GM18870 (cell line): ENCODE measurements at regions not wholly inside any gene's neighbourhood (a gene's known extent, or its start where the extent isn't known, plus 50 kb on each side); places are given as distances from the start of the nearest gene placed in this dataset.
"Not testable (repeated sequence)": the region's sequence is repeated elsewhere in the genome, so short reads cannot be mapped to it uniquely, and the experiment has no call there.

Experiments
- ATAC-seq: cut with Tn5 transposase; IDR thresholded peaks from one replicate; pipeline ENCODE4 v1.9.1; 2021; ENCODE audit warnings: moderate library complexity; ENCODE audit not compliant: unreplicated experiment

DNA sequence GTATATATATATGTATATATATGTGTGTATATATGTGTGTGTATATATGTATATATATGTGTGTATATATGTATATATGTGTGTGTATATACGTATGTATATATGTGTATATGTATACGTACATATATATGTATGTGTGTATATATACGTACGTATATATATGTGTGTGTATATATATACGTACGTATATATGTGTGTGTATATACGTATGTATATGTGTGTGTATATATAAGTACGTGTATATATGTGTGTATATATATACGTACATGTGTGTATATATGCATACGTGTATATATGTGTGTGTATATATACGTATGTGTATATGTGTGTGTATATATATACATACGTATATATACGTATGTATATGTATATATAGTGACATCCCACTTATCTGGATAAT is 154.4 kb downstream of the CDRT15L2 start:
- ATAC-seq, result no peak

DNA sequence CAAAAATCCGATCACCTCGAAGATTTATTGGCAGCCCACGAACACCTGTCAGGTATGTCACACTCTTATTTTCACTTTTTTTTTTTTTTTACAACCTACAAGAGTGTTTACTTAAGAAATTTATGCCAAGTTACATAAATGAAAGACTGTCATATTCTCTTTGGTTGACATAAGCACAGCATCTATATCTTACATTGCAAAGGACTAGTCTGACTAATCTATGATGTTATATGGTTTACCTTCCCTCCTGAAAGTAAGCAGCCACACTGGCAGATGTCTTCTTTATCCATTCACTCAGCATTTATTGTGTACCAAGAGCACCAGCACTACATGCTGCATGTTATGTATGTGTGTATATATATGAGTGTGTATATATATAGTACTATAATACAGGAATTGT is 156.3 kb downstream of the CDRT15L2 start:
- no peak for ATAC-seq

- not testable (repeated sequence) for ATAC-seq
Observed at GRCh38 chr17:20737636-20738035, 158.1 kb downstream of the CDRT15L2 start.

GRCh38 chr17:20771104-20771503 is 191.6 kb downstream of the CDRT15L2 start:
- ATAC-seq, result no peak

GRCh38 chr17:20774472-20775135 is 195.1 kb downstream of the CDRT15L2 start:
- ATAC-seq, result no peak

DNA sequence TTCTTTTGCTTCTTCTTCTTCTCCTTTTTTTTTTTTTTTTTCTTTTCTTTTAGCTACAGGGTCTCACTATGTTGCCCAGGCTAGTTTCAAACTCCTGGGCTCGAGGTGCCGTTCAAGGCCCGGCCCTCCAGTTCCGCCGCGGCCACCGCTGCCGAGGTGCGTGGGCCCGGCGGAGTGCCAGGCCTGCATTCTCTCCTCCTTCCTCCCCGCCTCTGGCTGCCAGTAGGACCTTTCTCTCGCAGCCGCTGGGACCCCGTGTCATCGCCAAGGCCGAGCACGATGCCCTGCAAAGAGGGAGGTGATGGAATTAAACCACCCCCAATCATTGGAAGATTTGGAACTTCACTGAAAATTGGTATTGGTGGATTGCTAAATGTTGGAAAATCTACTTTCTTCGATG is 195.8 kb downstream of the CDRT15L2 start:
- no peak for ATAC-seq

GRCh38 chr17:20779521-20779920 is 200.0 kb downstream of the CDRT15L2 start:
- no peak for ATAC-seq

DNA sequence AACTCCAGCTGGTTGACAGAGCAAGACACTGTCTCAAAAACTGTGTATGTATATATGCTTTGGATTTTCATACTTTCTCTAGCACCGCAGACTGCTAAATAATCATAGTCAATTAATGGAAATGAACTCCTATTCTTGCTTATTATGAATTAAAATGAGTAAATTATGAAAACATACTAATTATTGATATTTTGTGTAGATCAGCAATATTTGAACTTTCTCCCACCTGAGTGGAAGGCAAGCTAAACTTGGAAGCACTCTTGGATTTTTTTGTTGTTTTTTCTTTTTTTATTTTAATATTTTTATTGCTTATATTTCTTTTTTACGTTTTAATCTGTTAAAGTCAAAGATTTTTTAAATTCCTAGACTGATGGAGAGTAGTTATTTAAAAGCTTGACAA is 201.7 kb downstream of the CDRT15L2 start:
- ATAC-seq, result no peak

- ATAC-seq, result not testable (repeated sequence)
Observed at GRCh38 chr17:20781869-20782268, 202.3 kb downstream of the CDRT15L2 start.

DNA sequence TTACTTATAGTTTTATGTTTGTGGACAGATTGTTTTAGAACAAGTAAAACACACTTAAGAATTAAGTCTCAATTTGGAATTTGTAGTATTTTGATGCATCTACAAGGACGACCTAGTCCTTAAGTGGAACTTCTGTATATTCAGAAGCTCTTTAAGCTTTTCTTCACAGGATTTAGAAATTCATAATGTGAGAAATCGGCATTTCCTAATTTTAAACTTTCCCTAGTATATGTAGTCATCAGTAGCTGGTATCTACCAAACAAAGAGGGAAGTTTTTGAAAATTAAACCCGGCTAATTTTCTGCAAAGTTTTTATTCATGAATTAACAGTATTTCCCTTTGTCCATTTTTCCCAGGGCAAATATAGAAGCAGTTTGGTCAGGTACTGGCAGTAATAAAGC is 203.6 kb downstream of the CDRT15L2 start:
- no peak for ATAC-seq

- ATAC-seq, result no peak
Observed at GRCh38 chr17:20784100-20784665, 204.7 kb downstream of the CDRT15L2 start.

- ATAC-seq, result no peak
Observed at GRCh38 chr17:20787281-20787680, 207.8 kb downstream of the CDRT15L2 start.

DNA sequence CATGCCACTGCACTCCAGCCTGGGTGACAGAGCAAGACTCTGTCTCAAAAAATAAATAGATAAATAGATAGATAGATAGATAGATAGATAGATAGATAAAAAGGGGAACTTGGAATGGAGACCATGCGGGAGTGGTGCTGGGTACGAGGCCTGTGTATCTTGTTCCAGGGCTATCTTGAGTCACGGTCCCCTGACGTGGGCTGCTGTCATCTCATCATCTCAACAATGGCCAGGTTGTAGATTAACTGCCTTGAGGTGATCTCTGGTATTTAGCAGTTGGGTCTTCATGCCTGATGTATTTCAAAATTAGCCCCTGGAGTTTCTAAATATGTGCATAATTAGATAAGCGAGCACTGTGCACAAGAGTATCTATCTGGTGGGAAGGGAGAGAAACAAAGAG is 212.1 kb downstream of the CDRT15L2 start:
- ATAC-seq, result no peak

GRCh38 chr17:20794532-20794931 is 215.0 kb downstream of the CDRT15L2 start:
- ATAC-seq, result not testable (repeated sequence)

GRCh38 chr17:20797292-20797691 is 217.8 kb downstream of the CDRT15L2 start:
- ATAC-seq, result no peak

DNA sequence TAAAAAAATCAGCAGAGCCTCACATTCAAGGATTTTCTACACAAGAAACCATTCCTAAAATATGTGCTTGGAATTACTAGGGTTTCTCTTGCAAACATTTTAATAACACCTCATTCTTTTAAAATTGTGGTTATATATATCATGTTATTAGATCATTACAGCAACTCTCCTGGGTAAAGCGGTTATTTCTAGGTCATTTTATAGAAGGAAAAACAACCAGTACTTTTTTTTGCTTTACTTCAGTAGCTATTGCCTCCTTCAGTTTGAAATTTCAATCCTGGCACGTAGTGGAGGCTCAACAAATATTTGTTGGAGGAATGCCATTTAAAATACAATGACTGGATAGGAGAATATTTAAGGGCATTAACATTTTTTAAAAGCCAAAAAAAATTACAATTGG is 220.6 kb downstream of the CDRT15L2 start:
- no peak for ATAC-seq

DNA sequence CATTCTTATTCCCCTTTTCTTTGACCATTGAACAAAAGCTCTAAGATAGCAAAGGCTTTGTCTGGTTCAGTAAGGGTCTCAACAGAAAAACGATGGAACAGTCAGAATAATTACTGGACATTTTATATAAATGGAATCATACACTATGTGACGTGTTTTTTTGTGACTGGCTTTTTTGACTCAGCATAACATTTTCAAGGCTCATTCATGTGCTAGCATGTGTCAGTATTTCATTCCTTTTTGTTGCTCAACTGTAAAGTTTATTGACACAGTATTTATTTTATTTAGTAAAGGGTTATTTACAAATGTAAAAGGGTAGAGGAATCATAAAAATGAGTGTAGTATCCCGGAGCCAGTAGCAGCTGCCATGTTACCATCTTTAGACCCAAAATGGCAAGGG is 226.2 kb downstream of the CDRT15L2 start:
- ATAC-seq, result no peak

- ATAC-seq, result not testable (repeated sequence)
Observed at GRCh38 chr17:20807566-20807965, 228.0 kb downstream of the CDRT15L2 start.

GRCh38 chr17:20815410-20815809 is 227.4 kb downstream of the USP22 start:
- ATAC-seq, result not testable (repeated sequence)

- no peak for ATAC-seq
Observed at GRCh38 chr17:20823905-20824304, 218.9 kb downstream of the USP22 start.

DNA sequence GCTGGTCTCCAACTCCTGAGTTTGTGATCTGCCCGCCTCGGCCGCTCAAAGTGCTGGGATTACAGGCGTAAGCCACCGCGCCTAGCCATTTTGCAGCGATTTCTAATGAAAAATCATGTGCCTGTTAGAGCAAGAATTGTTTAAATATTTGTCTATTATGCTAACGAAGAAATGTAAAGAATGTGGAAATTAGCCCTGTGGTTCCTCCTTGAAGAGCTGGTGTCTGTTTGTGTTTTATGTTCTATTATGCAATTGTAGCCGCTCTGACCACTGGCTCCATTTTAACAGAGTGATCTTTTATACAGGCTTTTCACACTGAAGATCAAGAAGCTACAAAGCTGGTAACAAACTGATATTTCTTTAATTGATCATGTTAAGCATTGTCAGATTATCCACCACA is 217.3 kb downstream of the USP22 start:
- no peak for ATAC-seq

DNA sequence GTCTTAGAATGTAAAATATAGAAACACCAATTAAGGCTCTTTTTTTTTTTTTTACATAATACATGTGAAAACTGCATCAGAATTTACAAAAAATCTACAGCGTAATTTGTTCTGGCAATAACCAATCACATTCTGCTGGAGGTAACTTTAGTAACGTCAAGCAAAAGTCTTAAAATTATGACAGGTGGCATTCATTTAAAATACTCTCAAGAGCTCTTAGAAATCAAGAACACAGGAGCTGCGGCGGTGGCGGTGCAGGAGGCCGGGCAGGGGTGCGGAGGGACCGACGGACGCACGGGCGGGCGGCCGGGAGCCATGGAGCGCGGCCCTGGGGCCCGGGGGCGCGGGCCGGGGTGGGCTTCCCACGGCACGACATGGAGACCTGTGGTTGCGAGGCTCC is 202.4 kb downstream of the USP22 start:
- ATAC-seq, result not testable (repeated sequence)
